GM12878 (cell line): ENCODE measurements at regions not wholly inside any gene's neighbourhood (a gene's known extent, or its start where the extent isn't known, plus 50 kb on each side); places are given as distances from the start of the nearest gene placed in this dataset.

Experiments
- ATAC-seq: fragments of 200-7000 bp; cut with Tn5 transposase; 3 replicates; pipeline ENCODE4 v1.9.1; 2020; ENCODE audit warnings: mild to moderate bottlenecking, moderate library complexity
- BruUV-seq: library from RNA; stranded (reverse); fragments of 400-500 nt; replicated peaks from 2 replicates; lab custom pipeline; 2021; lab: Mats Ljungman, UMichigan
- CTCF ChIA-PET: fragments of 300-600 bp; sonication (Branson Sonifier 250); formaldehyde crosslinking; extraction: SDS; loops from one replicate; lab custom pipeline; 2021; ENCODE audit warnings: inconsistent platforms; lab: Yijun Ruan, JAX
- POLR2A ChIA-PET: fragments of 350-600 bp; formaldehyde crosslinking; extraction: SDS; loops from one replicate; lab custom pipeline; 2021; ENCODE audit warnings: inconsistent platforms; lab: Charles Lee
- RAD21 ChIA-PET: fragments of 300-600 bp; sonication (Branson Sonifier 250); formaldehyde crosslinking; loops from one replicate; lab custom pipeline; 2023; ENCODE audit warnings: antibody characterized with exemption; ENCODE audit not compliant: unreplicated experiment; lab: Charles Lee
- SMC1A ChIA-PET: fragments of 300-600 bp; sonication (Branson Sonifier 250); formaldehyde crosslinking; loops from one replicate; lab custom pipeline; 2023; ENCODE audit not compliant: unreplicated experiment, uncharacterized antibody; lab: Charles Lee
- DNase-seq: peaks from one replicate; pipeline ENCODE4 v3.0.0-alpha.2; 2011; ENCODE audit warnings: low read depth, low spot score
- FAIRE-seq: peaks from 3 replicates; lab custom pipeline; 2011; peaks lifted over from hg19 to GRCh38; lab: Jason Lieb, UNC
- H2AFZ ChIP-seq: 2 replicates; pipeline ENCODE4 v1.6.0; 2011; ENCODE audit warnings: low read depth, low read length, control low read depth; ENCODE audit not compliant: control insufficient read depth
- H3K27ac ChIP-seq: 2 replicates; pipeline ENCODE4 v1.5.1; 2011; ENCODE audit warnings: control low read depth; ENCODE audit not compliant: control insufficient read depth, insufficient read depth
- H3K27me3 ChIP-seq, 2 experiments: replicated peaks in 1 of 2; 2 replicates each; pipeline versions ENCODE4 v1.6.0 to v1.6.1; 2011; ENCODE audit warnings: low read length in 1 of 2; ENCODE audit not compliant: control insufficient read depth in 2 of 2, insufficient read depth in 2 of 2
- H3K36me3 ChIP-seq, 2 experiments: 2 replicates each; pipeline ENCODE4 v1.5.1; 2011; ENCODE audit warnings: low read length in 1 of 2; ENCODE audit not compliant: control insufficient read depth in 2 of 2, insufficient read depth in 2 of 2
- H3K4me1 ChIP-seq: 2 replicates; pipeline ENCODE4 v1.6.1; 2011; ENCODE audit warnings: mild to moderate bottlenecking, low read length, moderate library complexity, mixed read lengths; ENCODE audit not compliant: control insufficient read depth, insufficient read depth
- H3K4me2 ChIP-seq: 2 replicates; pipeline ENCODE4 v1.6.0; 2011; ENCODE audit warnings: control low read depth; ENCODE audit not compliant: control insufficient read depth, insufficient read depth
- H3K4me3 ChIP-seq: fragments of 200-600 bp; sonication (generic); 2 replicates; pipeline ENCODE4 v1.5.1; 2016
- H3K79me2 ChIP-seq: 2 replicates; pipeline ENCODE4 v1.6.0; 2011; ENCODE audit warnings: low read length; ENCODE audit not compliant: control insufficient read depth, insufficient read depth
- H3K9ac ChIP-seq: 2 replicates; pipeline ENCODE4 v1.8.0; 2011; ENCODE audit warnings: low read length, control low read depth, mixed read lengths; ENCODE audit not compliant: control insufficient read depth, insufficient read depth
- H3K9me3 ChIP-seq: replicated peaks from 3 replicates; pipeline ENCODE4 v1.5.1; 2011; ENCODE audit warnings: mild to moderate bottlenecking, low read length; ENCODE audit not compliant: control insufficient read depth, insufficient read depth
- H4K20me1 ChIP-seq: 2 replicates; pipeline ENCODE4 v1.6.0; 2011; ENCODE audit not compliant: control insufficient read depth, insufficient read depth
- MEF2B ChIP-seq: fragments of 450-650 bp; IDR thresholded peaks from 2 replicates; pipeline ENCODE4 v1.6.1; 2018; ENCODE audit warnings: mild to moderate bottlenecking, moderate library complexity; ENCODE audit not compliant: partially characterized antibody, poor library complexity, severe bottlenecking
- MTA3 ChIP-seq: IDR thresholded peaks from 2 replicates; pipeline ENCODE4 v1.6.1; 2012; ENCODE audit warnings: low read length, inconsistent platforms, borderline replicate concordance
- NFYA ChIP-seq: IDR thresholded peaks from 2 replicates; pipeline ENCODE4 v1.6.1; 2011; ENCODE audit warnings: low read depth, mild to moderate bottlenecking, low read length, improper control_type of control experiment, borderline replicate concordance
- NR2C1 ChIP-seq: fragments of 450-650 bp; IDR thresholded peaks from 2 replicates; pipeline ENCODE4 v1.6.1; 2017; ENCODE audit warnings: antibody characterized with exemption, mild to moderate bottlenecking, moderate library complexity
- POLR2AphosphoS2 ChIP-seq: IDR thresholded peaks from 2 replicates; pipeline ENCODE4 v1.6.1; 2011; ENCODE audit warnings: low read depth, mild to moderate bottlenecking, low read length, improper control_type of control experiment, moderate library complexity
- SREBF1 ChIP-seq: IDR thresholded peaks from 2 replicates; pipeline ENCODE4 v1.6.1; 2012; ENCODE audit warnings: mild to moderate bottlenecking, low read length
- STAT3 ChIP-seq: IDR thresholded peaks from 2 replicates; pipeline ENCODE4 v1.6.1; 2011; ENCODE audit warnings: low read depth, low read length, improper control_type of control experiment
- YBX1 ChIP-seq: fragments of 450-650 bp; IDR thresholded peaks from 2 replicates; pipeline ENCODE4 v1.6.1; 2016; ENCODE audit warnings: antibody characterized with exemption
- WGBS: methylation state at CpG from one replicate; pipeline ENCODE4 v1.1.6; 2016; ENCODE audit warnings: low lambda C conversion rate; ENCODE audit not compliant: insufficient replicate concordance, insufficient coverage; ENCODE audit errors: missing lambda C conversion rate; 5-methylcytosine and 5-hydroxymethylcytosine counted together
- in situ Hi-C: fragments of 300-500 bp; cut with MboI; formaldehyde crosslinking; loops from 9 replicates; pipeline ENCODE4 v1.14.3; 2018; ENCODE audit warnings: mixed read lengths
- intact Hi-C: fragments of 100-400 bp; cut with micrococcal nuclease; formaldehyde crosslinking; loops from one replicate; pipeline ENCODE4 v1.14.2; 2022; ENCODE audit not compliant: unreplicated experiment
- TF ChIP-seq, protein P1 (sequence below): IDR thresholded peaks from 2 replicates; pipeline ENCODE4 v1.6.1; 2012; ENCODE audit warnings: low read depth, low read length, improper control_type of control experiment
- TF ChIP-seq, protein P2 (sequence below): fragments of 450-650 bp; IDR thresholded peaks from 2 replicates; pipeline ENCODE4 v1.6.1; 2017; ENCODE audit warnings: mild to moderate bottlenecking, low read depth, inconsistent platforms; ENCODE audit not compliant: poor library complexity, severe bottlenecking

DNA sequence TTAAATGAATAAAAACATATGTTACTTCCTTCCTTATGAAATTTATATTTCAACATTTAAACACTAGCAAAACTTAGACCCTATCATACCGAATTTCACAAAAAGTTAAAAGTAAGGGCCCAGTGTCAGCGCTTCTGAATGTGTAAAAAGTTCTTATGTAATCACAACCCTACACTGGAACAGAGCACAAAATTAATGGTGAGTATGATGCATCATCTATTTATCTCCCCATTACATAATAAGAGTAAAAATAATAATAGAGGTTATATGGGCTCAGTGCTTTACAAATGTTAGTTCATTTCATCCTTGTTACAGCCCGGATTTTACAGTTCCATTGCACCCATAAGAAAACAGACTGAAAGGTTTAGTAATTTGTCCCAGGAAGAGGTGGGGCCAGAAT, 144.9 kb upstream of the POU3F3 start:
- Histone ChIP-seq H4K20me1 (no peaks in the 10 kb centered on the region), H3K4me3 (no peak overlapping the region), H3K36me3 (no peaks in the 10 kb centered on the region), H3K27me3 (no peaks in the 10 kb centered on the region), H3K9ac (no peak overlapping the region), H3K4me1 (no peaks in the 10 kb centered on the region), H2AFZ (no peak overlapping the region), H3K79me2 (no peaks in the 10 kb centered on the region), H3K9me3 (no peaks in the 10 kb centered on the region), H3K27ac (no peak overlapping the region), H3K4me2 (no peak overlapping the region)
- RAD21 ChIA-PET = no interaction called here
- in situ Hi-C loops (no loop called here), intact Hi-C loops (no loop called here)
- CTCF ChIA-PET = no interaction called here
- ATAC-seq (no peak), FAIRE-seq (no peak), DNase-seq (no peak)
- BruUV-seq = no TSS peak
- POLR2A ChIA-PET = no interaction called here
- SMC1A ChIA-PET = no interaction called here
- WGBS = 35% methylated on average over 3 of the region's 3 CpGs
- TF ChIP-seq YBX1 (no peak), NR2C1 (no peak), NFYA (no peak), SREBF1 (no peak), STAT3 (no peak), MEF2B (no peak), POLR2AphosphoS2 (no peak), MTA3 (no peak)
- TF ChIP-seq, protein P1, sequence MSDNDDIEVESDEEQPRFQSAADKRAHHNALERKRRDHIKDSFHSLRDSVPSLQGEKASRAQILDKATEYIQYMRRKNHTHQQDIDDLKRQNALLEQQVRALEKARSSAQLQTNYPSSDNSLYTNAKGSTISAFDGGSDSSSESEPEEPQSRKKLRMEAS = no peak
- TF ChIP-seq, protein P2, sequence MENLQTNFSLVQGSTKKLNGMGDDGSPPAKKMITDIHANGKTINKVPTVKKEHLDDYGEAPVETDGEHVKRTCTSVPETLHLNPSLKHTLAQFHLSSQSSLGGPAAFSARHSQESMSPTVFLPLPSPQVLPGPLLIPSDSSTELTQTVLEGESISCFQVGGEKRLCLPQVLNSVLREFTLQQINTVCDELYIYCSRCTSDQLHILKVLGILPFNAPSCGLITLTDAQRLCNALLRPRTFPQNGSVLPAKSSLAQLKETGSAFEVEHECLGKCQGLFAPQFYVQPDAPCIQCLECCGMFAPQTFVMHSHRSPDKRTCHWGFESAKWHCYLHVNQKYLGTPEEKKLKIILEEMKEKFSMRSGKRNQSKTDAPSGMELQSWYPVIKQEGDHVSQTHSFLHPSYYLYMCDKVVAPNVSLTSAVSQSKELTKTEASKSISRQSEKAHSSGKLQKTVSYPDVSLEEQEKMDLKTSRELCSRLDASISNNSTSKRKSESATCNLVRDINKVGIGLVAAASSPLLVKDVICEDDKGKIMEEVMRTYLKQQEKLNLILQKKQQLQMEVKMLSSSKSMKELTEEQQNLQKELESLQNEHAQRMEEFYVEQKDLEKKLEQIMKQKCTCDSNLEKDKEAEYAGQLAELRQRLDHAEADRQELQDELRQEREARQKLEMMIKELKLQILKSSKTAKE = no peak
